ENCODE measurements at regions not wholly inside any gene's neighbourhood (a gene's known extent, or its start where the extent isn't known, plus 50 kb on each side); places are given as distances from the start of the nearest gene placed in this dataset.

DNA sequence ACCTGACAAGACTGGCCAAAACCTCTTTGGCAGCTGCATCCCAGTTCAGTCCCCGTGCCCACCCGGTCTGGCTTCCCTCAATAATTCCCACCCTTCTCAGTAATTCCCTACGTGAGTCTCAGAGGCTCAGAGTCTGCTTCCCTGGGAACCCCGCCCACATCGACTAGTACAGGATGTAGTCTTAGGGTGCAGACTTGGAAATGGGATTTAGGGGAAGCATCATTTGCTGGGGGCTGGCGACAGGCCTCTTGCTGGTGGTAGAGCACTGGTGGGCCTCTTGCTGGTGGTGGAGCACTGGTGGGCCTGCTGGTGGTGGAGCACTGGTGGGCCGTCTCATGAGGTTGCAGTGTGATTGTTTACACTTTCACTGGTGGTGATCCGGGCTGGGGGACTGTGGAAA, 199.5 kb upstream of the B3GAT1 start:
- H3K27me3 ChIP-seq (ENCODE audit: low read depth) = peaks cover 82% of the 10 kb centered on the region

GRCh38 chr11:134610116-134610910, 198.3 kb upstream of the B3GAT1 start:
- no peak for DNase-seq
- peaks cover under 1% of the 10 kb centered on the region for H3K9me3 ChIP-seq (replicated peaks)
- H3K36me3 ChIP-seq = no peaks in the 10 kb centered on the region
- no peaks in the 10 kb centered on the region for H3K4me1 ChIP-seq
- intact Hi-C loops (cut with micrococcal nuclease) = no loop called here
- no peak overlapping the region for H3K27ac ChIP-seq (replicated peaks)
- H3K4me3 ChIP-seq = no peak overlapping the region
- peaks cover 89% of the 10 kb centered on the region for H3K27me3 ChIP-seq (ENCODE audit: low read depth)
- TF ChIP-seq, protein P1, sequence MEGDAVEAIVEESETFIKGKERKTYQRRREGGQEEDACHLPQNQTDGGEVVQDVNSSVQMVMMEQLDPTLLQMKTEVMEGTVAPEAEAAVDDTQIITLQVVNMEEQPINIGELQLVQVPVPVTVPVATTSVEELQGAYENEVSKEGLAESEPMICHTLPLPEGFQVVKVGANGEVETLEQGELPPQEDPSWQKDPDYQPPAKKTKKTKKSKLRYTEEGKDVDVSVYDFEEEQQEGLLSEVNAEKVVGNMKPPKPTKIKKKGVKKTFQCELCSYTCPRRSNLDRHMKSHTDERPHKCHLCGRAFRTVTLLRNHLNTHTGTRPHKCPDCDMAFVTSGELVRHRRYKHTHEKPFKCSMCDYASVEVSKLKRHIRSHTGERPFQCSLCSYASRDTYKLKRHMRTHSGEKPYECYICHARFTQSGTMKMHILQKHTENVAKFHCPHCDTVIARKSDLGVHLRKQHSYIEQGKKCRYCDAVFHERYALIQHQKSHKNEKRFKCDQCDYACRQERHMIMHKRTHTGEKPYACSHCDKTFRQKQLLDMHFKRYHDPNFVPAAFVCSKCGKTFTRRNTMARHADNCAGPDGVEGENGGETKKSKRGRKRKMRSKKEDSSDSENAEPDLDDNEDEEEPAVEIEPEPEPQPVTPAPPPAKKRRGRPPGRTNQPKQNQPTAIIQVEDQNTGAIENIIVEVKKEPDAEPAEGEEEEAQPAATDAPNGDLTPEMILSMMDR (IDR thresholded peaks at IDR 0.05; ENCODE audit: borderline replicate concordance) = no peak

More for the DNA sequence above, 199.5 kb upstream of the B3GAT1 start:
- no peaks in the 10 kb centered on the region for H3K4me1 ChIP-seq
- no peaks in the 10 kb centered on the region for H3K36me3 ChIP-seq
- TF ChIP-seq, protein P1 (IDR thresholded peaks at IDR 0.05; ENCODE audit: borderline replicate concordance) = no peak
- no peak overlapping the region for H3K27ac ChIP-seq (replicated peaks)
- intact Hi-C loops (cut with micrococcal nuclease) = no loop called here
- no peak for DNase-seq
- no peaks in the 10 kb centered on the region for H3K9me3 ChIP-seq (replicated peaks)
- no peak overlapping the region for H3K4me3 ChIP-seq

DNA sequence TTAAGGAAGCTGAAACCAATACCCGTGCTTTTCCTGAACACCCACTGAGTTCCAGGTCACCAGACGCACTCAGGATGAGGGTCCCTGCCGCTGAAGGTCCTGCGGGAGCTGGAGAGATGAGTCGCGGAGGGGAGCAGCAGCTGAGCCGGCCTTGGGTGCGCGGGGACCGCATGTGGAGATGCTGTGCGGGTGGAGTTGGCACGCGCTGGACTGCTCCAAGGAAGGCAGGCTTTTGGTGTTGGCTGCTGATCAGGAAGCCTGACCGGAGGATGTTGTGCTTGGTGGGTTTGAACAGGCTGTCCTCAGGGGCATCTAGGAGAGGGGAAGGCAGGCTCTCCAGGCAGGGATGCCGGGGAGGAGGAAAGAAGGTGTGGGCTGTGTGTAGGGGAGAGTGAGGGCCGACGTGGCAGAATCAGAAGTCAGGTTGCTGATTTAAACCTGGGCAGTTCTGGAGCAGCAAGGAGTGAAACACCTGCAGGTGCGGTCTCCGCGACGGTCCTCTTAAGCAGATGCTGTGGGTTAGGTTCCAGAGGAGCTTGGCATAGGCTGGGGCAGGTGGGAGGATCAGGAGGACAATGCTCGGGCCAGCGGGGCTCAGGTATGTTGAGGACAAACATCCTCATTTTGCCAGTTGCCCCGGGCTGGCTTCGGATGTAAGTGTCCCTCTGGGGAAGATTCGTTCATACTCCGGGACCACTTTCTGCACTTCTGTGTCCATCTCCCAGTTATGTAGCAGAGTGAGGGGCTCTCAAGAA, 197.5 kb upstream of the B3GAT1 start:
- H3K4me3 ChIP-seq = no peak overlapping the region
- no peaks in the 10 kb centered on the region for H3K36me3 ChIP-seq
- TF ChIP-seq, protein P1 (IDR thresholded peaks at IDR 0.05; ENCODE audit: borderline replicate concordance) = no peak
- H3K27ac ChIP-seq (replicated peaks) = no peak overlapping the region
- H3K9me3 ChIP-seq (replicated peaks) = peaks cover 7% of the 10 kb centered on the region
- DNase-seq = no peak
- H3K4me1 ChIP-seq = no peaks in the 10 kb centered on the region
- intact Hi-C loops (cut with micrococcal nuclease) = no loop called here
- peaks cover 89% of the 10 kb centered on the region for H3K27me3 ChIP-seq (ENCODE audit: low read depth)

GRCh38 chr11:134607963-134608750, 196.1 kb upstream of the B3GAT1 start:
- TF ChIP-seq, protein P1 (IDR thresholded peaks at IDR 0.05; ENCODE audit: borderline replicate concordance) = no peak
- DNase-seq = no peak
- peaks cover 7% of the 10 kb centered on the region for H3K9me3 ChIP-seq (replicated peaks)
- no peak overlapping the region for H3K27ac ChIP-seq (replicated peaks)
- no peaks in the 10 kb centered on the region for H3K4me1 ChIP-seq
- peaks cover 88% of the 10 kb centered on the region for H3K27me3 ChIP-seq (ENCODE audit: low read depth)
- H3K36me3 ChIP-seq = no peaks in the 10 kb centered on the region
- no peak overlapping the region for H3K4me3 ChIP-seq
- intact Hi-C loops (cut with micrococcal nuclease) = no loop called here

DNA sequence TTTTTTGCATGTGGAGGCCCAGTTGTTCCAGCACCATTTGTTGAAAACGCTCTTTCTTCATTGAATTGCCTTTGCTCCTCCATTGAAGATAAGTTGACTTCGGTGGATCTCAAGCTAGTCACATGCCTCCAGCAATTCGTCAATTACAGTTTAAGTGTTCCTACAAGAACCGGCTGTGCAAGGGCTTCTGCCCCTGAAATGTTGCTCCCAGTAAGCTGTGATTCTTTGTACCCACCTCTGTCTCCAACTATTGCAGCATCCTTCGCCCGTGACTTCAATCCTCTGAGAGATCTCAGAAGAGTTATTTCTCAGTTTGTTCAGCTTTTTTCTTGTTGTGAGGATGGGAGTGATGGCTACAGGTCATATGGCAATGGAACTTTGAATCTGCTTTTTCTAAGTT, 194.2 kb upstream of the B3GAT1 start:
- DNase-seq = no peak
- H3K4me3 ChIP-seq = no peak overlapping the region
- H3K27me3 ChIP-seq (ENCODE audit: low read depth) = peaks cover 89% of the 10 kb centered on the region
- H3K9me3 ChIP-seq (replicated peaks) = peaks cover 7% of the 10 kb centered on the region
- H3K4me1 ChIP-seq = no peaks in the 10 kb centered on the region
- no peaks in the 10 kb centered on the region for H3K36me3 ChIP-seq
- TF ChIP-seq, protein P1 (IDR thresholded peaks at IDR 0.05; ENCODE audit: borderline replicate concordance) = no peak
- no peak overlapping the region for H3K27ac ChIP-seq (replicated peaks)
- intact Hi-C loops (cut with micrococcal nuclease) = no loop called here

Measured in left ventricle myocardium inferior (tissue), 1 donor.